Ecto neural progenitor cell (in vitro differentiated cells): ENCODE measurements at regions not wholly inside any gene's neighbourhood (a gene's known extent, or its start where the extent isn't known, plus 50 kb on each side); places are given as distances from the start of the nearest gene placed in this dataset.
"Not testable (repeated sequence)": the region's sequence is repeated elsewhere in the genome, so short reads cannot be mapped to it uniquely, and the experiment has no call there.

Source experiments
- DNase-seq: peaks from one replicate; pipeline ENCODE4 v3.0.0-alpha.2; 2018; ENCODE audit warnings: low spot score

GRCh38 chr3:153752405-153753027 is 368.7 kb upstream of the ARHGEF26 start:
- DNase-seq: no peak

DNA sequence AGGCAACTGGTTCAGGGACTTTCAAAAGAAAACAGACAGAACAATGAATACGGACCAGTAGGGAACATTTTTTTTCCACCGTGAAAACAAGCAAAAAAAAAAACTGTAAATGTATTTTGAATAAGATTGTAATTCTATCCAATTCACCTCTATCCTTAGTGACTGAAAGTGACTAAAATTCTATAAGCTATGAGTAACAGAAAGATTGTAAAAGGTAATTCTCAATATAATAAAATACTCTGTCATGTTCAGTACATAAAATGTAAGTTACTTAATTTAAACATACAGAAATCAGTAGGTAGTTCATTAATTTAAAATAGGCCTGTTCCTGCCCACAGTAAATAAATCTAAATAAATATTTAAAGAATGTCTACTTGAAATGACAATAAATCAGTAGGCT is 368.2 kb upstream of the ARHGEF26 start:
- no peak for DNase-seq

- DNase-seq: no peak
Observed at GRCh38 chr3:153756816-153757215, 364.4 kb upstream of the ARHGEF26 start.

- no peak for DNase-seq
Observed at GRCh38 chr3:153757839-153758238, 363.4 kb upstream of the ARHGEF26 start.

DNA sequence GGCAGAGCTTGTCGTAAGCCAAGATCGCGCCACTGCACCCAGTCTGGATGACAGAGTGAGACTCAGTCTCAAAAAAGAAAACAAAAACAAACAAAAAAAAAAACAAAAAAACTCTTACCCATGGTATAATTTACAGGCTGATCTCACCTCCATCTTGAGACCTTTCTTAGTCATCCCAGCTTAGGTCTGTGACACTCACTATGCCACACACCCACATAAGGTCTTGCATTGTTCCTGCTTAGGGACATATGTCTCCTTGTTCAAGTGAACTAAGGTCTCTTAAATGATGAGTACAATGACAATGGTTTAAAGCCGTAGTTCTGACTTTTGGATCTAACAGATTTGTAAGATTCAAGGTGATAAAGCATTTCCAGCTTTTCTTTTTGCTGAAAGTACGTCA is 360.2 kb upstream of the ARHGEF26 start:
- DNase-seq: no peak

DNA sequence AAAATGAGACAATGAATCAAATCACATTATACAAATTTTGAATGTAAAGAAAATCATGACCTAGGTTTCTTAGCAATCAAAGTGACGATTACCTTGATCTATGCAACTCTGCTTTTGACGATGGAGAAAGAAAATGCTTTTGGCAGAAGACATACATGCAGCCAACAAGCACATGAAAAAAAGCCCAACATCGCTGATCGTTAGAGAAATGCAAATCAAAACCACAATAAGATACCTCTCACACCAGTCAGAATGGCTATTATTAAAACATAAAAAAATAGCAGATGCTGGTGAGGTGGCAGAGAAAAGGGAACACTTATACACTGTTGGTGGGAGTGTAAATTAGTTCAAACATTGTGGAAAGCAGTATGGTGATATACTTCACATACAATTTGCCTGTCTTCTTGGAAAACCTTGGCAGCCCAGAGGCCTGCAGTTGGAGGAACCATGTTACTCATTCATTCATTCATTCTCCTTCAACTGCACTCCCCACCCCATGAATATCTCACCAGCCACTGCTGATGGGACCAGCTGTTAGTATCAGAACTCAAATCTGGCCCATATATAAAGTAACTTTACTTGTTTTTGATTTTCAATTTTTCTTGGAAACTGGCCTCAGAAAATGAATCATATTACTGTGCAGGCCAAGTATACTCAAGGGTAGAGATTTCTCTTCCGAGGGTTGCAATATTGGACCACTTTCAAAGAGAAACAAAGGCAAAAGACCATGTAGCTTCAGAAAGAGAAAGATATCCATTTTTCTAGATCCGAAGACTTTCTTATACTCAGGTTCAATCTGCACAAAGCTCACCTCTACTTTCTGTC is 358.6 kb upstream of the ARHGEF26 start:
- DNase-seq: no peak

GRCh38 chr3:153767601-153768560 is 353.3 kb upstream of the ARHGEF26 start:
- DNase-seq: no peak

- no peak for DNase-seq
Observed at GRCh38 chr3:153768561-153769469, 352.4 kb upstream of the ARHGEF26 start.

DNA sequence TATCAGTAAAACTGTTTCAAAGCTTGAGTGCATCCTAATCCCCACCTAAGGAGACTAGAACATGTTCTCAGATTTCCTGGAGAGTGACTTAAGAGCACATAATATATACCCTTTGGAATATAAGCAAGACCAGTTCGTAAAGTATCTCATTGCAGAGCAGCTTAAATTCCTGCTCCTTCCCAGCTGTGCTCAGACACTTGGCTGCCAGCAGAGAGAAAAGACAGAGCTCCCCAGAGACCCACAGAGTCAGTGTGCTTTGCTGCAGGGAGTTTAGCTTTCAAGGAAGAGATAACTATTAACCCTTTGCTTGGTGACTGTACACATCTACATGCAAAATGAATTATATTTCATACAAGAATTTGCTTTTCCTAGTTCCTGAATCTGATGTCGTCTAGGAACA is 338.1 kb upstream of the ARHGEF26 start:
- DNase-seq: no peak

- DNase-seq: no peak
Observed at GRCh38 chr3:153783741-153784480, 337.3 kb upstream of the ARHGEF26 start.

DNA sequence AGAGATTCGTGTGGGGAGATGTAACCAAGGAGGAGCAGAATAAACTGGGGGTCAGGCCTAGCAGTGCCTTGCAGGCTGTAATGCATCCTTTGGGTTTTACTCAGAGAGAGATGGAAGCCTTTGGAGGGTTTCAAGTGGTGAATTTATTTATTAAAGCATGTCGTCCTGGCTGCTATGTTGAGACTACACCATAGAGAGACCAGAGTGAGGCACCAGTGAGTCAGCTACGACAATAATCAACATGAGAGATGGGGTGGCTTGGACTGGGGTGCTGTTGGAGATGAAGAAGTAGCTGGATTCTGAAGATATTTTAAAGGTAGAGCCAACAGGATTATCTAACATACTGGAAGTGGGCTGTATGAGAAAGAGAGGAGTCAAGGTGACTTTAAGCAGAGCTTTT is 335.3 kb upstream of the ARHGEF26 start:
- no peak for DNase-seq

DNA sequence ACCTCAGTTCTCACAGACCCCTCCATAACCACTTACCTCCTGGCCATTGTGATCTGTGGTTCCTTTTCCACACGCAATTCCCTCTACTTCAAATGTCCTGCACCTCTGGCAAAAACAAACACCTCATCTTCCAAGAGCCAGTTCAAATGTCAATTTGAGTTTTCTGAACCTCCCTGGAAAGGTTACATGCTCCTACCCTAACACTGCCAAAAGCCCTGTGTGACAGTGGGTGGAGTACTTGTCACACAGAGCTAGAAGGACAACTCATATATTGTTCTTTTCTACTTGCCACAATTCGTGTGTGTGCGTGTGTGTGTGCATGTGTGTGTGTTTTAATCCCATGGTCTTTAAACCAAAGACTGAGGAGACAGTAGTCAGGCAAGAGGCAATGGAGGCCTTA is 331.8 kb upstream of the ARHGEF26 start:
- no peak for DNase-seq

GRCh38 chr3:153797056-153797455 is 324.1 kb upstream of the ARHGEF26 start:
- not testable (repeated sequence) for DNase-seq

DNA sequence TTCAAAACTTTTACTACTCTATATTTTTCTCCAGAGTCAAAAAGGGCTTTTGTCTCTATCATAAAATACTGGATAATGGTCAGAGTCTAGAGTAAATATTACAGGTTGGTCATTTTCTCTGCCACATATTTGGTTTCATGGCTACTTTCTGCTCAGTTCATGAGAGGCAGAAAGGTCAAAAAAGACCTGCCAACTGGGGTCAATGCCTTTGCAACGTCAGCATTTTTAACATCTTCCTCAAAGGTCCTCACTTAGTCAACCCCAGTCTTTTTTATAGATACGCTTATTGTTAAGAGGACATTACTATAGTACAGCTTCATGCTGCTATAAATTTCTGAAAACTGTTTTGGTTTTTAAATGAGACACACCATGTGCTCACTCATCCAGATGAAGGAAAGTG is 312.1 kb upstream of the ARHGEF26 start:
- DNase-seq: no peak

GRCh38 chr3:153818338-153818737 is 302.9 kb upstream of the ARHGEF26 start:
- no peak for DNase-seq

DNA sequence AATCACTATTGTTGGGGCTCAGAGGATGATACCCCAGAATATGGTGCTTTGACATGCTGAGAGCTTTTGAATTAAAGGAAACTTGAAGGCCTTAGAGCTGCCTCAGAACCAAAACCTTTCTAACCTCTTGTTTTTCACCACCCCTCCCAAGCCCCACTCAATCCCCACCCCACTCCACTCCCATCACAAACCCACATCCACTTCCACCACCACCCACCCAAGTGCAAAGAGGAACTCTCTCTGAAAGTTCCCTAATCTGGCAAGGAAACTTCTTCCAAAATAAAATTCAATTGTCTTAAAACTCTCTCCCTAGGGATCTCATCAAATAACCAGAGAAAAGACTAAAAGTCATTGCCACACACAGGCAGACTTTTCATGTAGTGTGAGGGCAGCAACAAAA is 301.2 kb upstream of the ARHGEF26 start:
- no peak for DNase-seq

DNA sequence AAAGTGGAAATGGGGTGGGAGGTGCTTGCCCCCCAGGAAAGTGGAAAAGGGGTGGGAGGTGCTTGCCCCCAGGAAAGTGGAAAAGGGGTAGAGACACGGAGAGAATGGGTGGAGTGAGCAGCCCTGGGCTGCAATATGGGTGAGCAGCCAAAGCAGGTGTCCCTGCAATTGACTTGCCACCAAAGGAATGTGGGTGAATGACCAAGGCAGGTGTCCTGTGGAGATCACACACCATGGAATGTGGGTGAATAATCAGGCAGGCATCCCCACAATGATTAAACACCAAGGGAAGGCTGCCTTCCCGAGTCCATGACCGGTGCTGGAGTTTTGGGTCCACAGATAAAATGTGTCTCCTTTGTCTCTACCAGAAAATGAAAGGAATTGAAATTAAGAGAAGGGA is 292.8 kb upstream of the ARHGEF26 start:
- DNase-seq: not testable (repeated sequence)

DNA sequence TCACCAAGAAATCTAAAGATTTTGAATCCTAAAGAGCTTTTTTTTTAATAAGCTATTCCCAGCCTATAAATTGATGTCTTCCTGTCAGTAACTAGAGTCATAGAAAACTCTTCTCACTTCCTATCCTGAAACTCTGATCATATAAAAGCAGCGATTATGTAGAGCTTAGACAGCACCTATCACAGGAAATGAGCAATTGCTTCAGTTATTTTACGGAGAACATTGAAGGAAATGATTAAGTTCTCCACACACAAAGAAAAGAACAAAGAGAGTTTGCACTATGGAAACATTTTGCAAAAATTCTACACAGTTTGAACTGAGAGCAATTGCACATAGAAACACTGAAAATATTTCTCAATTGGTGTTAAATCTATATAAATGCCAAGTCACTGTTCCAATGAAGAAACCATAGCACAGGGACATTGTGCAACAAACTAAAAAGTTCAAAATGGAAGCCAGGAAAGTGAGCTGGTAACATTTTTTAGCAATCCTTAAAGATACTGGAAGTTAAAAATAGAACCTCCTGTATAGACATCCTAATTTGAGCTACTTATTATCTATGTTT is 291.5 kb upstream of the ARHGEF26 start:
- DNase-seq: no peak

- DNase-seq: no peak
Observed at GRCh38 chr3:153830552-153830951, 290.6 kb upstream of the ARHGEF26 start.

DNA sequence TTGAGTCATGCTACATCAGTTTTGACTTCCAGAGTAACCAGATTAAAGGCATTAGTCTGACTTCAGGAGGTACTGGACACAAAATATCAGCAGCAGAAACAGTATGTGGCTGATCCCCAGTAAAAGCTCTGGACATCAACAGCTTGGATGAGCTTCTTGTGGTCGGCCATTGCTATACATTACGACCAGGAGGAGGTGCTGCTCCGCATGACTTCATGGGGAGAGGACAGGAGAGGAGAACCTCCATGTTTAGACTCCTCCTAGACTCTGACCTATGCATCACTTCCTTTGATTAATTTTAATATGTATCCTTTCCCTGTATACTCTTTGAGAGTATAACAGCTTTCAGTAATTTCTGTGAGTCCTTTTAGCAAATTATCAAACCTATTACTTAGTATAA is 285.6 kb upstream of the ARHGEF26 start:
- no peak for DNase-seq
